B cell (primary cell): ENCODE measurements at regions not wholly inside any gene's neighbourhood (a gene's known extent, or its start where the extent isn't known, plus 50 kb on each side); places are given as distances from the start of the nearest gene placed in this dataset.

Experiments
- CTCF ChIP-seq: fragments of 200-600 bp; IDR thresholded peaks from one replicate; pipeline ENCODE4 v1.8.0; 2022; ENCODE audit warnings: antibody characterized with exemption, mild to moderate bottlenecking
- EZH2 ChIP-seq: IDR thresholded peaks from 2 replicates; pipeline ENCODE4 v1.6.1; 2012; ENCODE audit warnings: borderline replicate concordance, low read depth, mild to moderate bottlenecking, moderate library complexity, low read length; ENCODE audit not compliant: insufficient read depth, poor library complexity, severe bottlenecking

GRCh38 chrX:39452401-39452800 is 645.4 kb downstream of the BCOR start:
- TF ChIP-seq CTCF, result no peak
- no peak for TF ChIP-seq EZH2
